A673 (cell line): ENCODE measurements at regions not wholly inside any gene's neighbourhood (a gene's known extent, or its start where the extent isn't known, plus 50 kb on each side); places are given as distances from the start of the nearest gene placed in this dataset.

Experiments
- BruUV-seq: library from RNA; stranded (reverse); fragments of 400-500 nt; replicated peaks from 2 replicates; lab custom pipeline; 2021; lab: Mats Ljungman, UMichigan
- CTCF ChIA-PET: fragments of 300-600 bp; sonication (Branson Sonifier 250); formaldehyde crosslinking; loops from one replicate; lab custom pipeline; 2022; ENCODE audit warnings: antibody characterized with exemption; lab: Charles Lee
- POLR2A ChIA-PET: fragments of 300-600 bp; sonication (Branson Sonifier 250); formaldehyde crosslinking; loops from one replicate; lab custom pipeline; 2022; ENCODE audit warnings: antibody characterized with exemption; ENCODE audit not compliant: low non-redundant PET; lab: Charles Lee
- DNase-seq: peaks from one replicate; pipeline ENCODE4 v3.0.0-alpha.2; 2015; ENCODE audit warnings: low spot score
- H3K27ac ChIP-seq: fragments of 200-600 bp; sonication (generic); 2 replicates; pipeline ENCODE4 v1.5.1; 2016; ENCODE audit warnings: mixed run types, low read depth, mild to moderate bottlenecking, mixed read lengths, antibody characterized with exemption, low read length; ENCODE audit not compliant: poor library complexity, severe bottlenecking
- H3K27me3 ChIP-seq: fragments of 200-600 bp; sonication (generic); replicated peaks from 2 replicates; pipeline ENCODE4 v1.6.1; 2017; ENCODE audit warnings: mixed run types, low read depth, mild to moderate bottlenecking, mixed read lengths, antibody characterized with exemption, low read length; ENCODE audit not compliant: insufficient read depth, poor library complexity
- H3K36me3 ChIP-seq: fragments of 200-600 bp; sonication (generic); 2 replicates; pipeline ENCODE4 v1.6.1; 2016; ENCODE audit warnings: mixed run types, mild to moderate bottlenecking, mixed read lengths, antibody characterized with exemption, low read length; ENCODE audit not compliant: insufficient read depth, poor library complexity, severe bottlenecking
- H3K4me1 ChIP-seq: fragments of 200-600 bp; sonication (generic); 2 replicates; pipeline ENCODE4 v1.6.1; 2017; ENCODE audit warnings: mixed run types, mild to moderate bottlenecking, mixed read lengths, antibody characterized with exemption, low read length; ENCODE audit not compliant: insufficient read depth, poor library complexity, severe bottlenecking
- H3K4me3 ChIP-seq: fragments of 200-600 bp; sonication (generic); 2 replicates; pipeline ENCODE4 v1.5.1; 2016; ENCODE audit warnings: low read depth, mixed run types, mild to moderate bottlenecking, mixed read lengths, low read length; ENCODE audit not compliant: poor library complexity, severe bottlenecking
- H3K9me3 ChIP-seq: fragments of 200-600 bp; sonication (generic); 2 replicates; pipeline ENCODE4 v1.6.1; 2016; ENCODE audit warnings: mixed run types, low read depth, mild to moderate bottlenecking, mixed read lengths, antibody characterized with exemption, low read length; ENCODE audit not compliant: poor library complexity, severe bottlenecking
- EZH2 ChIP-seq: fragments of 200-600 bp; sonication (generic); IDR thresholded peaks from 2 replicates; pipeline ENCODE4 v1.6.1; 2017; ENCODE audit warnings: borderline replicate concordance, low read depth, mild to moderate bottlenecking, mixed read lengths, antibody characterized with exemption, low read length; ENCODE audit not compliant: poor library complexity, severe bottlenecking
- intact Hi-C: fragments of 100-400 bp; cut with micrococcal nuclease; formaldehyde crosslinking; loops from one replicate; pipeline ENCODE4 v1.10.0; 2022; ENCODE audit not compliant: unreplicated experiment
- TF ChIP-seq, protein P1 (sequence below): fragments of 300-800, 200-600 bp; sonication (generic); conservative IDR thresholded peaks from 2 replicates; pipeline ENCODE4 v1.5.1; 2017; ENCODE audit warnings: low read depth, mild to moderate bottlenecking, antibody characterized with exemption, low read length, moderate library complexity, mixed read lengths

DNA sequence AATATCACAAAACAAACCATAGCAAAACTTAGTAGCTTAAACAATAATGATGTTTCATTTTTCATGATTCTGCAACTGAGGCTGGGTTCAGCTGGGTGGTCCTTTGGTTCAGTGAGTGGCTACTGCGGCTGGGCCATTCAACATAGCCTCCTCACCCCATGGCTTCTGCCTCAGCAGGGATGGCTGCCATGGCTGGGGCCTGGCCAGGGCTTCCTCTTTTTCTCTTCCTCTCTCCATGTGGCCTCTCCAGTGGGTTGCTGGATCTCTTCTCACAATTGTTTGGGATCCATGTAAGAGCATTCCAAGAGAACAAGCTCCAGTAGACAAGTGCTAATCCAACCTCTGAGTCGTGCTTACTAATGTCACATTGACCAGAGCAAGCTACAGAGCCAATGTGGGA, 248.6 kb upstream of the PLET1 start:
- no peak overlapping the region for H3K27ac ChIP-seq
- no peaks in the 10 kb centered on the region for H3K36me3 ChIP-seq
- H3K27me3 ChIP-seq: no peaks in the 10 kb centered on the region
- ChIA-PET POLR2A (no interaction called here), CTCF (no interaction called here)
- H3K9me3 ChIP-seq: no peaks in the 10 kb centered on the region
- no TSS peak for BruUV-seq
- DNase-seq: no peak
- H3K4me3 ChIP-seq: no peak overlapping the region
- peaks cover 11% of the 10 kb centered on the region for H3K4me1 ChIP-seq
- intact Hi-C loops: no loop called here
- TF ChIP-seq, protein P1, sequence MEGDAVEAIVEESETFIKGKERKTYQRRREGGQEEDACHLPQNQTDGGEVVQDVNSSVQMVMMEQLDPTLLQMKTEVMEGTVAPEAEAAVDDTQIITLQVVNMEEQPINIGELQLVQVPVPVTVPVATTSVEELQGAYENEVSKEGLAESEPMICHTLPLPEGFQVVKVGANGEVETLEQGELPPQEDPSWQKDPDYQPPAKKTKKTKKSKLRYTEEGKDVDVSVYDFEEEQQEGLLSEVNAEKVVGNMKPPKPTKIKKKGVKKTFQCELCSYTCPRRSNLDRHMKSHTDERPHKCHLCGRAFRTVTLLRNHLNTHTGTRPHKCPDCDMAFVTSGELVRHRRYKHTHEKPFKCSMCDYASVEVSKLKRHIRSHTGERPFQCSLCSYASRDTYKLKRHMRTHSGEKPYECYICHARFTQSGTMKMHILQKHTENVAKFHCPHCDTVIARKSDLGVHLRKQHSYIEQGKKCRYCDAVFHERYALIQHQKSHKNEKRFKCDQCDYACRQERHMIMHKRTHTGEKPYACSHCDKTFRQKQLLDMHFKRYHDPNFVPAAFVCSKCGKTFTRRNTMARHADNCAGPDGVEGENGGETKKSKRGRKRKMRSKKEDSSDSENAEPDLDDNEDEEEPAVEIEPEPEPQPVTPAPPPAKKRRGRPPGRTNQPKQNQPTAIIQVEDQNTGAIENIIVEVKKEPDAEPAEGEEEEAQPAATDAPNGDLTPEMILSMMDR: no peak
- no peak for TF ChIP-seq EZH2

DNA sequence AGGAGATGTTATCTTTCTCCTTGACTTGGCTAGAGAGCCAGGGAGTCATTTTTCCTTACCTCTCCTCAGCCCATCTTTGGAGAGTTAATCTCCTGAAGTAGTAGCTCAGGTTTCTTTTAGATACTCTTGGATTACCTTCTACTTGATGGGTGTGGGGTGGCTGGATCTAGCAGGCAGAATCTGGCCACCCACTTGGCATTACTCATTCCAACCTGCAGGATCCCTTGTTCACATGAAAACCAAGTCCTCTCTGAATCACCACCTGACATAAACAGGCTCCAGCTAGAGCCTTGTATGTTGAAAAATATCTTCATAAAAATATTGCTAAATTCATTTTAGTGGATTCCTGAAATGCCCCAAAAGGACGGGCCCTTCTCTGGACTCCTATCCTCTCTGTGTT, 250.6 kb upstream of the PLET1 start:
- no peak for TF ChIP-seq EZH2
- TF ChIP-seq, protein P1: no peak
- H3K9me3 ChIP-seq: no peaks in the 10 kb centered on the region
- DNase-seq: no peak
- H3K27ac ChIP-seq: no peak overlapping the region
- POLR2A ChIA-PET: no interaction called here
- H3K4me3 ChIP-seq: no peak overlapping the region
- peaks cover 17% of the 10 kb centered on the region for H3K4me1 ChIP-seq
- no TSS peak for BruUV-seq
- CTCF ChIA-PET: no interaction called here
- H3K27me3 ChIP-seq: no peaks in the 10 kb centered on the region
- no peaks in the 10 kb centered on the region for H3K36me3 ChIP-seq
- intact Hi-C loops: no loop called here

DNA sequence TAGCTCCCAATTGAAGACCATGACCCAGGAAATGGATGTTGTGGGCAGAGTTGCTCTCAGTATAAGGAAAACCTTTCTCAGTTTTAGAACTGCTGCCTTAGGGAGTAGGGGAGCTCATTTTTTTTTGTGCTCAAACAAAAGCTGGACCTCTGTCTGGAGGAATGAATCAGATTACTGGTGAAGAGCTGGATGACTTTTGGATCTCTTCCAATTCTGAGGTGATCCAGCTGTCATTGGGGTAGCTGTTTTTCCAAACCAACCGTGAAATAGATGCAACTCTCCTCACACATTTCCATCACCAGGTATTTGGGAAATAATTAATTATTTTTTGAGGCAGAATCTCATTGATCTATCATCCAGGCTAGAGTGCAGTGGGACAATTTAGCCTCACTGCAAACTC, 251.3 kb upstream of the PLET1 start:
- H3K27me3 ChIP-seq: no peaks in the 10 kb centered on the region
- CTCF ChIA-PET: no interaction called here
- TF ChIP-seq EZH2: no peak
- TF ChIP-seq, protein P1: no peak
- no TSS peak for BruUV-seq
- no peak overlapping the region for H3K27ac ChIP-seq
- POLR2A ChIA-PET: no interaction called here
- no peaks in the 10 kb centered on the region for H3K9me3 ChIP-seq
- DNase-seq: no peak
- no peak overlapping the region for H3K4me3 ChIP-seq
- H3K36me3 ChIP-seq: no peaks in the 10 kb centered on the region
- intact Hi-C loops: no loop called here
- H3K4me1 ChIP-seq: peaks cover 17% of the 10 kb centered on the region
